ENCODE measurements at regions not wholly inside any gene's neighbourhood (a gene's known extent, or its start where the extent isn't known, plus 50 kb on each side); places are given as distances from the start of the nearest gene placed in this dataset.

DNA sequence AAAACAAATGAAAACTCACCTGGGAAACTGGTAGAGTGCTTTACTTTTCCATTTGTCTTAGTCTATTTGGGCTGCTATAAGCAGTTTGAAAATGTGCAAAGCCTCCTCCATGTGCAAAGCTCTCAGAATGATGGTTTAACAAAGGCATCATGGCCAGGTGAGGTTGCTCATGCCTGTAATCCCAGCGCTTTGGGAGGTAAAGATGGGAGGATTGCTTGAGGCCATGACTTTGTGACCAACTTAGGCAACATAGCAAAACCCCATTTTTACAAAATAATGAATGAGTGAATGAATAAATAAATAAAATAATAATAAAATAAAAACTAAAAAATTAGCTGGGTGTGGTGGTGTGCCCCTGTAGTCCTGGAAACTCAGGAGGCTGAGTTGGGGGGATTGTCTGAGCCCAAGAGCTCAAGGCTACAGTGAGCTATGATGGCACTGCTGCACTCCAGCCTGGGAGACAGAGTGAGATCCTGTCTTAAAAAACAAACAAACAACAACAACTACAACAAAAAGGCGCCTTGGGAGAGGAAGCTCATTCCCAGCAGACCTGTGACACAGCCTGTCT is 71.8 kb downstream of the MYCN start:
- ChIA-PET CTCF (no interaction called here), POLR2A (no interaction called here)
- TF ChIP-seq ZNF155 (tag by site-specific recombination; IDR thresholded peaks at IDR 0.05) (no peak), ZNF585B (tag by site-specific recombination; IDR thresholded peaks at IDR 0.05) (no peak), ZNF626 (tag by site-specific recombination; IDR thresholded peaks at IDR 0.05) (no peak), ZNF350 (tag by site-specific recombination; IDR thresholded peaks at IDR 0.05) (no peak), HOXA7 (CRISPR knock-in tag; IDR thresholded peaks at IDR 0.05; ENCODE audit: borderline replicate concordance) (no peak), RBAK (tag by site-specific recombination; IDR thresholded peaks at IDR 0.05) (no peak), EGR2 (tag by site-specific recombination; IDR thresholded peaks at IDR 0.05; ENCODE audit: low read depth) (no peak), ZNF501 (tag by site-specific recombination; IDR thresholded peaks at IDR 0.05) (no peak), ZNF792 (tag by site-specific recombination; IDR thresholded peaks at IDR 0.05) (no peak)
- TF ChIP-seq, protein P1, sequence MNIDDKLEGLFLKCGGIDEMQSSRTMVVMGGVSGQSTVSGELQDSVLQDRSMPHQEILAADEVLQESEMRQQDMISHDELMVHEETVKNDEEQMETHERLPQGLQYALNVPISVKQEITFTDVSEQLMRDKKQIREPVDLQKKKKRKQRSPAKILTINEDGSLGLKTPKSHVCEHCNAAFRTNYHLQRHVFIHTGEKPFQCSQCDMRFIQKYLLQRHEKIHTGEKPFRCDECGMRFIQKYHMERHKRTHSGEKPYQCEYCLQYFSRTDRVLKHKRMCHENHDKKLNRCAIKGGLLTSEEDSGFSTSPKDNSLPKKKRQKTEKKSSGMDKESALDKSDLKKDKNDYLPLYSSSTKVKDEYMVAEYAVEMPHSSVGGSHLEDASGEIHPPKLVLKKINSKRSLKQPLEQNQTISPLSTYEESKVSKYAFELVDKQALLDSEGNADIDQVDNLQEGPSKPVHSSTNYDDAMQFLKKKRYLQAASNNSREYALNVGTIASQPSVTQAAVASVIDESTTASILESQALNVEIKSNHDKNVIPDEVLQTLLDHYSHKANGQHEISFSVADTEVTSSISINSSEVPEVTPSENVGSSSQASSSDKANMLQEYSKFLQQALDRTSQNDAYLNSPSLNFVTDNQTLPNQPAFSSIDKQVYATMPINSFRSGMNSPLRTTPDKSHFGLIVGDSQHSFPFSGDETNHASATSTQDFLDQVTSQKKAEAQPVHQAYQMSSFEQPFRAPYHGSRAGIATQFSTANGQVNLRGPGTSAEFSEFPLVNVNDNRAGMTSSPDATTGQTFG (tag by site-specific recombination; IDR thresholded peaks at IDR 0.05; ENCODE audit: borderline replicate concordance) = no peak
- TF ChIP-seq, protein P2, sequence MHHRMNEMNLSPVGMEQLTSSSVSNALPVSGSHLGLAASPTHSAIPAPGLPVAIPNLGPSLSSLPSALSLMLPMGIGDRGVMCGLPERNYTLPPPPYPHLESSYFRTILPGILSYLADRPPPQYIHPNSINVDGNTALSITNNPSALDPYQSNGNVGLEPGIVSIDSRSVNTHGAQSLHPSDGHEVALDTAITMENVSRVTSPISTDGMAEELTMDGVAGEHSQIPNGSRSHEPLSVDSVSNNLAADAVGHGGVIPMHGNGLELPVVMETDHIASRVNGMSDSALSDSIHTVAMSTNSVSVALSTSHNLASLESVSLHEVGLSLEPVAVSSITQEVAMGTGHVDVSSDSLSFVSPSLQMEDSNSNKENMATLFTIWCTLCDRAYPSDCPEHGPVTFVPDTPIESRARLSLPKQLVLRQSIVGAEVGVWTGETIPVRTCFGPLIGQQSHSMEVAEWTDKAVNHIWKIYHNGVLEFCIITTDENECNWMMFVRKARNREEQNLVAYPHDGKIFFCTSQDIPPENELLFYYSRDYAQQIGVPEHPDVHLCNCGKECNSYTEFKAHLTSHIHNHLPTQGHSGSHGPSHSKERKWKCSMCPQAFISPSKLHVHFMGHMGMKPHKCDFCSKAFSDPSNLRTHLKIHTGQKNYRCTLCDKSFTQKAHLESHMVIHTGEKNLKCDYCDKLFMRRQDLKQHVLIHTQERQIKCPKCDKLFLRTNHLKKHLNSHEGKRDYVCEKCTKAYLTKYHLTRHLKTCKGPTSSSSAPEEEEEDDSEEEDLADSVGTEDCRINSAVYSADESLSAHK (tag by site-specific recombination; IDR thresholded peaks at IDR 0.05) = no peak
- TF ChIP-seq, protein P3, sequence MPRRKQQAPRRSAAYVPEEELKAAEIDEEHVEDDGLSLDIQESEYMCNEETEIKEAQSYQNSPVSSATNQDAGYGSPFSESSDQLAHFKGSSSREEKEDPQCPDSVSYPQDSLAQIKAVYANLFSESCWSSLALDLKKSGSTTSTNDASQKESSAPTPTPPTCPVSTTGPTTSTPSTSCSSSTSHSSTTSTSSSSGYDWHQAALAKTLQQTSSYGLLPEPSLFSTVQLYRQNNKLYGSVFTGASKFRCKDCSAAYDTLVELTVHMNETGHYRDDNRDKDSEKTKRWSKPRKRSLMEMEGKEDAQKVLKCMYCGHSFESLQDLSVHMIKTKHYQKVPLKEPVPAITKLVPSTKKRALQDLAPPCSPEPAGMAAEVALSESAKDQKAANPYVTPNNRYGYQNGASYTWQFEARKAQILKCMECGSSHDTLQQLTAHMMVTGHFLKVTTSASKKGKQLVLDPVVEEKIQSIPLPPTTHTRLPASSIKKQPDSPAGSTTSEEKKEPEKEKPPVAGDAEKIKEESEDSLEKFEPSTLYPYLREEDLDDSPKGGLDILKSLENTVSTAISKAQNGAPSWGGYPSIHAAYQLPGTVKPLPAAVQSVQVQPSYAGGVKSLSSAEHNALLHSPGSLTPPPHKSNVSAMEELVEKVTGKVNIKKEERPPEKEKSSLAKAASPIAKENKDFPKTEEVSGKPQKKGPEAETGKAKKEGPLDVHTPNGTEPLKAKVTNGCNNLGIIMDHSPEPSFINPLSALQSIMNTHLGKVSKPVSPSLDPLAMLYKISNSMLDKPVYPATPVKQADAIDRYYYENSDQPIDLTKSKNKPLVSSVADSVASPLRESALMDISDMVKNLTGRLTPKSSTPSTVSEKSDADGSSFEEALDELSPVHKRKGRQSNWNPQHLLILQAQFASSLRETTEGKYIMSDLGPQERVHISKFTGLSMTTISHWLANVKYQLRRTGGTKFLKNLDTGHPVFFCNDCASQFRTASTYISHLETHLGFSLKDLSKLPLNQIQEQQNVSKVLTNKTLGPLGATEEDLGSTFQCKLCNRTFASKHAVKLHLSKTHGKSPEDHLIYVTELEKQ (tag by site-specific recombination; IDR thresholded peaks at IDR 0.05; ENCODE audit: borderline replicate concordance) = no peak
- H3K4me1 ChIP-seq (ENCODE audit: control insufficient read depth, insufficient read depth, low read length) = no peaks in the 10 kb centered on the region
- no peak overlapping the region for H3K27ac ChIP-seq (ENCODE audit: extremely low read depth, low read depth, low read length)
- no peaks in the 10 kb centered on the region for H3K9me3 ChIP-seq (ENCODE audit: control insufficient read depth, insufficient read depth, low read depth, low read length)
- no peak overlapping the region for H3K4me3 ChIP-seq (ENCODE audit: low read depth, low read length)
- H3K36me3 ChIP-seq (ENCODE audit: control insufficient read depth in 2 of 2, insufficient read depth in 1 of 2, low read length in 2 of 2) = no peaks in the 10 kb centered on the region

DNA sequence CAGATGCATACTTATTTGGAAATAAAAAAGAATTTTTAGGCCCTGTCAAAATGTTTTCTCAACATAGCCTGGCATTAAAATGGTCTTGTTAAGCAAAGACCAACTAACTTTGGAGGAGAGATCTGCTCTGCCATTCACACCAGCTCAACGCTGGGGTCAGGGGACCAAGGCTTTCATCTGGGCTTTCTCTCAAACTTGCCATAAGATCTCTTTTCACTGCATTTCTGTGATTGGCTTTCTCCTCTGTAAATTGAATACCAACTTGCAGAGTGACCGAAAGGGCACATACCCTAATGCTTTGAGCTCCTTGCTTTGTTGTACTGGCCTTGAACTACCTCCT is 71.2 kb downstream of the MYCN start:
- CTCF ChIA-PET = interaction anchor here (0.6 kb wide), 1 partner anchor 627 kb away, joined by 3 read pairs; no protein-coding TSS in a partner anchor
- POLR2A ChIA-PET = no interaction called here
- H3K4me3 ChIP-seq (ENCODE audit: low read depth, low read length) = no peak overlapping the region
- no peaks in the 10 kb centered on the region for H3K36me3 ChIP-seq (ENCODE audit: control insufficient read depth in 2 of 2, insufficient read depth in 1 of 2, low read length in 2 of 2)
- no peaks in the 10 kb centered on the region for H3K9me3 ChIP-seq (ENCODE audit: control insufficient read depth, insufficient read depth, low read depth, low read length)
- no peak overlapping the region for H3K27ac ChIP-seq (ENCODE audit: extremely low read depth, low read depth, low read length)
- H3K4me1 ChIP-seq (ENCODE audit: control insufficient read depth, insufficient read depth, low read length) = no peaks in the 10 kb centered on the region
- TF ChIP-seq, protein P4, sequence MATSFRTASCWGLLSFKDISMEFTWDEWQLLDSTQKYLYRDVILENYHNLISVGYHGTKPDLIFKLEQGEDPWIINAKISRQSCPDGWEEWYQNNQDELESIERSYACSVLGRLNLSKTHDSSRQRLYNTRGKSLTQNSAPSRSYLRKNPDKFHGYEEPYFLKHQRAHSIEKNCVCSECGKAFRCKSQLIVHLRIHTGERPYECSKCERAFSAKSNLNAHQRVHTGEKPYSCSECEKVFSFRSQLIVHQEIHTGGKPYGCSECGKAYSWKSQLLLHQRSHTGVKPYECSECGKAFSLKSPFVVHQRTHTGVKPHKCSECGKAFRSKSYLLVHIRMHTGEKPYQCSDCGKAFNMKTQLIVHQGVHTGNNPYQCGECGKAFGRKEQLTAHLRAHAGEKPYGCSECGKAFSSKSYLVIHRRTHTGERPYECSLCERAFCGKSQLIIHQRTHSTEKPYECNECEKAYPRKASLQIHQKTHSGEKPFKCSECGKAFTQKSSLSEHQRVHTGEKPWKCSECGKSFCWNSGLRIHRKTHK (tag by site-specific recombination; IDR thresholded peaks at IDR 0.05) = no peak
- TF ChIP-seq BCL11A (tag by site-specific recombination; IDR thresholded peaks at IDR 0.05; ENCODE audit: low read depth) (no peak), ZNF626 (tag by site-specific recombination; IDR thresholded peaks at IDR 0.05) (no peak), ZNF555 (tag by site-specific recombination; conservative IDR thresholded peaks at IDR 0.05) (no peak), ZNF274 (IDR thresholded peaks at IDR 0.05; ENCODE audit: low read length) (no peak), ZNF274 (tag by site-specific recombination; IDR thresholded peaks at IDR 0.05; ENCODE audit: borderline replicate concordance) (no peak), ZNF571 (tag by site-specific recombination; IDR thresholded peaks at IDR 0.05) (no peak)
